PC-3 (cell line): ENCODE measurements at regions not wholly inside any gene's neighbourhood (a gene's known extent, or its start where the extent isn't known, plus 50 kb on each side); places are given as distances from the start of the nearest gene placed in this dataset.

Source experiments
- CTCF ChIP-seq: fragments of 300-600 bp; sonication (generic); conservative IDR thresholded peaks from 2 replicates; pipeline ENCODE4 v1.5.1; 2017; ENCODE audit warnings: antibody characterized with exemption, low read depth, mild to moderate bottlenecking, low read length
- EZH2 ChIP-seq: fragments of 300-600 bp; sonication (generic); IDR thresholded peaks from one replicate; pipeline ENCODE4 v1.6.1; 2017; ENCODE audit warnings: antibody characterized with exemption, mild to moderate bottlenecking, low read length; ENCODE audit not compliant: unreplicated experiment
- EZH2phosphoT487 ChIP-seq: fragments of 300-600 bp; sonication (generic); IDR thresholded peaks from 2 replicates; pipeline ENCODE4 v1.6.1; 2018; ENCODE audit warnings: mild to moderate bottlenecking, antibody characterized with exemption, low read length, borderline replicate concordance

GRCh38 chr13:27728271-27728670, 64.0 kb upstream of the GSX1 start:
- TF ChIP-seq CTCF (no peak; the same call in 1 of the 2 replicates), EZH2 (no peak), EZH2phosphoT487 (no peak)
